Stomach (tissue), 4 donors: ENCODE measurements at regions not wholly inside any gene's neighbourhood (a gene's known extent, or its start where the extent isn't known, plus 50 kb on each side); places are given as distances from the start of the nearest gene placed in this dataset.

Source experiments
- POLR2A ChIP-seq, 4 donors: fragments of 450-650 bp; IDR thresholded peaks; one replicate each; pipeline ENCODE4 v1.6.1; 2016; ENCODE audit warnings: antibody characterized with exemption in 4 of 4, control low read depth in 2 of 4, mild to moderate bottlenecking in 1 of 4, moderate library complexity in 1 of 4
- POLR2AphosphoS5 ChIP-seq, 3 donors: sonication (generic); formaldehyde crosslinking; IDR thresholded peaks; one replicate each; pipeline ENCODE4 v1.6.1; 2016; ENCODE audit warnings: antibody characterized with exemption in 3 of 3

- TF ChIP-seq POLR2A (IDR thresholded peaks at IDR 0.05) (no peak), POLR2AphosphoS5 (IDR thresholded peaks at IDR 0.05) (no peak)
These were observed 248.8 kb downstream of the TTLL2 start for GRCh38 chr6:167573461-167574215.
